ENCODE measurements at regions not wholly inside any gene's neighbourhood (a gene's known extent, or its start where the extent isn't known, plus 50 kb on each side); places are given as distances from the start of the nearest gene placed in this dataset.

GRCh38 chr9:108443741-108444140 lies 412.0 kb downstream of the ACTL7B start:
- H3K23me2 ChIP-seq (ENCODE audit: insufficient read length, low read depth, low read length, poor library complexity, severe bottlenecking): no peaks in the 10 kb centered on the region
- H2BK20ac ChIP-seq (ENCODE audit: low read depth, low read length, poor library complexity, severe bottlenecking): no peak overlapping the region
- H3K9me3 ChIP-seq (ENCODE audit: control insufficient read depth, low read depth, low read length): no peaks in the 10 kb centered on the region
- no peaks in the 10 kb centered on the region for H3K79me2 ChIP-seq (ENCODE audit: insufficient read depth, low read length)
- Mint-ChIP-seq H3K4me3 (no peak overlapping the region), H3K4me1 (no peaks in the 10 kb centered on the region), H3K9me3 (peaks cover 0 to 4% of the 10 kb centered on the region in 2 experiments; a peak in 1 of 5 replicates), H3K27me3 (ENCODE audit: low read depth) (no peaks in the 10 kb centered on the region), H3K27ac (no peak overlapping the region), H3K36me3 (ENCODE audit: insufficient read depth in 1 of 3, low read depth in 3 of 3) (no peaks in the 10 kb centered on the region)
- H3K56ac ChIP-seq (ENCODE audit: insufficient read length, low read depth, low read length): no peak overlapping the region
- no peak overlapping the region for H3K9ac ChIP-seq (ENCODE audit: extremely low read depth, insufficient read length, low read length)
- no peak overlapping the region for H4K91ac ChIP-seq (ENCODE audit: insufficient read length, low read depth, low read length)
- H2BK120ac ChIP-seq (ENCODE audit: low read depth, low read length, poor library complexity, severe bottlenecking): no peak overlapping the region
- no peak overlapping the region for H4K8ac ChIP-seq (replicated peaks; ENCODE audit: insufficient read length, low read depth, low read length)
- no peak overlapping the region for H2AK5ac ChIP-seq (ENCODE audit: insufficient read length, low read length)
- no peak overlapping the region for H3K27ac ChIP-seq (ENCODE audit: insufficient read length, low read depth, low read length)
- H2BK5ac ChIP-seq (ENCODE audit: insufficient read length, low read length): no peak overlapping the region
- no peak for TF ChIP-seq CTCF (conservative IDR thresholded peaks at IDR 0.05)
- H3K4me1 ChIP-seq (ENCODE audit: insufficient read depth, low read length): no peaks in the 10 kb centered on the region
- no peaks in the 10 kb centered on the region for H4K20me1 ChIP-seq (ENCODE audit: control insufficient read depth, insufficient read depth, insufficient read length)
- WGBS (ENCODE audit: extremely low coverage, insufficient read length, low lambda C conversion rate): no CpG with 5 or more reads among the region's 3 CpGs
- no peak overlapping the region for H4K5ac ChIP-seq (ENCODE audit: insufficient read length, low read depth, low read length)
- no peak overlapping the region for H2BK12ac ChIP-seq (ENCODE audit: insufficient read length, low read depth, low read length)
- H3T11ph ChIP-seq (ENCODE audit: low read length): no peak overlapping the region
- no peak overlapping the region for H3K23ac ChIP-seq (ENCODE audit: insufficient read length, low read depth, low read length)
- H3K27me3 ChIP-seq (ENCODE audit: insufficient read depth, low read length): no peaks in the 10 kb centered on the region
- H2AFZ ChIP-seq (ENCODE audit: low read length): no peak overlapping the region
- DNase-seq: no peak
- no peak overlapping the region for H2BK15ac ChIP-seq (ENCODE audit: low read depth, low read length)
- H3K18ac ChIP-seq (ENCODE audit: insufficient read length, low read depth, low read length): no peak overlapping the region
- H3K79me1 ChIP-seq (ENCODE audit: insufficient read depth, low read depth, low read length, poor library complexity, severe bottlenecking): no peaks in the 10 kb centered on the region
- H3K4ac ChIP-seq (ENCODE audit: low read depth, low read length): no peak overlapping the region
- H3K4me2 ChIP-seq (ENCODE audit: insufficient read depth, insufficient read length, low read length): no peak overlapping the region
- no peak overlapping the region for H3K14ac ChIP-seq (ENCODE audit: insufficient read depth, low read length)
